MM.1S (cell line): ENCODE measurements at regions not wholly inside any gene's neighbourhood (a gene's known extent, or its start where the extent isn't known, plus 50 kb on each side); places are given as distances from the start of the nearest gene placed in this dataset.

Source experiments
- DNase-seq: peaks from one replicate; pipeline ENCODE4 v3.0.0-alpha.2; 2015
- H2AFZ ChIP-seq: fragments of 300-600 bp; sonication (generic); 2 replicates; pipeline ENCODE4 v1.6.0; 2016; ENCODE audit warnings: antibody characterized with exemption, low read length
- H3F3A ChIP-seq: fragments of 300-600 bp; sonication (generic); 2 replicates; pipeline ENCODE4 v1.6.1; 2016; ENCODE audit warnings: mild to moderate bottlenecking, antibody characterized with exemption, low read length, moderate library complexity, mixed read lengths; ENCODE audit not compliant: insufficient read depth
- H3K27ac ChIP-seq: fragments of 300-600 bp; sonication (generic); 2 replicates; pipeline ENCODE4 v1.5.1; 2016; ENCODE audit warnings: mild to moderate bottlenecking, low read length
- H3K27me3 ChIP-seq: fragments of 300-600 bp; sonication (generic); replicated peaks from 2 replicates; pipeline ENCODE4 v1.6.0; 2016; ENCODE audit warnings: low read length; ENCODE audit not compliant: insufficient read depth
- H3K36me3 ChIP-seq: fragments of 300-600 bp; sonication (generic); replicated peaks from 2 replicates; pipeline ENCODE4 v1.6.1; 2016; ENCODE audit warnings: mild to moderate bottlenecking, low read length, mixed read lengths; ENCODE audit not compliant: insufficient read depth
- H3K4me1 ChIP-seq: fragments of 300-600 bp; sonication (generic); 2 replicates; pipeline ENCODE4 v1.6.1; 2016; ENCODE audit warnings: low read length, mixed read lengths
- H3K4me2 ChIP-seq: fragments of 300-600 bp; sonication (generic); 2 replicates; pipeline ENCODE4 v1.6.0; 2016; ENCODE audit warnings: low read depth, low read length
- H3K4me3 ChIP-seq: fragments of 300-600 bp; sonication (generic); 2 replicates; pipeline ENCODE4 v1.5.1; 2016; ENCODE audit warnings: low read length, mixed read lengths
- H3K79me2 ChIP-seq: fragments of 300-600 bp; sonication (generic); 2 replicates; pipeline ENCODE4 v1.6.1; 2016; ENCODE audit warnings: mixed run types, low read length, mixed read lengths
- H3K9ac ChIP-seq: fragments of 300-600 bp; sonication (generic); 2 replicates; pipeline ENCODE4 v1.6.1; 2016; ENCODE audit warnings: low read length, mixed read lengths
- H3K9me2 ChIP-seq: fragments of 300-600 bp; sonication (generic); replicated peaks from 2 replicates; pipeline ENCODE4 v1.6.1; 2016; ENCODE audit warnings: mild to moderate bottlenecking, low read length, mixed read lengths; ENCODE audit not compliant: insufficient read depth
- H3K9me3 ChIP-seq: fragments of 300-600 bp; sonication (generic); replicated peaks from 2 replicates; pipeline ENCODE4 v1.6.1; 2016; ENCODE audit warnings: mild to moderate bottlenecking, low read length, mixed read lengths; ENCODE audit not compliant: insufficient read depth
- H4K20me1 ChIP-seq: fragments of 300-600 bp; sonication (generic); 2 replicates; pipeline ENCODE4 v1.6.1; 2016; ENCODE audit warnings: mild to moderate bottlenecking, low read length, moderate library complexity, mixed read lengths; ENCODE audit not compliant: insufficient read depth
- EZH2 ChIP-seq: fragments of 300-600 bp; sonication (generic); optimal IDR thresholded peaks from 2 replicates; pipeline ENCODE3; 2017; ENCODE audit warnings: low read depth, mild to moderate bottlenecking, antibody characterized with exemption, low read length, mixed read lengths
- EZH2phosphoT487 ChIP-seq: fragments of 300-600 bp; sonication (generic); IDR thresholded peaks from 2 replicates; pipeline ENCODE4 v1.6.1; 2018; ENCODE audit warnings: antibody characterized with exemption, low read length
- TF ChIP-seq, protein P1 (sequence below): fragments of 300-600 bp; sonication (generic); IDR thresholded peaks from 2 replicates; pipeline ENCODE4 v1.5.1; 2016; ENCODE audit warnings: antibody characterized with exemption, low read length, mixed read lengths

DNA sequence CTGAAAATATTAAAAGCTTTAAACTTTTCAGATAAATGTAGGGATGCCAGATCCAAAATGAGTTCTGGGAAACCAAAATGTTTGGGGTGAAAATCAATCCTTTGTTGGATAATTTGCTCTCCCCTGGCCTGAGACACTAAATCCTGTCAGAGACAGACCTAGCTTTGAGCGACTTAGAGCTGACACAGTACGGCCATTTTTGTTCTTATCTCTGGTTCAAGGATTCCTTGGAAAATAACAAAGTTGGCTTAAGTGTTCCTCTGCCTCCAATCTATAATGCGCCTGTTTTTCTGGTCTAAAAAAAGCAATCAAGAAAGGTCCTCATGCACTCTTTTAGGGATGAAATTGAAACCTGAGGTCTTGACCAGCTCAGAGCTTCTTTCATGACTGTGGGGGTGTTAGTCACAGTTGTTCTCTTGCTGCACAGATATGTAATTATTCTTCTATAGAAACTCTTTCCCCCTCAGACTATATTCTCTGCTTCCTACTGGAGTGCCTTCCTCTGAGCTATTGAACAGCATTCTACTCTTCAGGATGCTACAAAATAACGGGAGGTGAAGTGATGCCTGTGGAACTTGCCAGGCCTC lies 52.3 kb upstream of the EGLN3 start:
- Histone ChIP-seq H3K4me1 (no peaks in the 10 kb centered on the region), H3K36me3 (no peaks in the 10 kb centered on the region), H3K9me3 (no peaks in the 10 kb centered on the region), H3F3A (no peaks in the 10 kb centered on the region), H3K4me3 (no peak overlapping the region), H3K4me2 (no peak overlapping the region), H3K9me2 (no peaks in the 10 kb centered on the region), H4K20me1 (no peaks in the 10 kb centered on the region), H3K79me2 (no peaks in the 10 kb centered on the region), H3K9ac (no peak overlapping the region), H3K27me3 (no peaks in the 10 kb centered on the region), H3K27ac (no peak overlapping the region), H2AFZ (no peak overlapping the region)
- TF ChIP-seq, protein P1, sequence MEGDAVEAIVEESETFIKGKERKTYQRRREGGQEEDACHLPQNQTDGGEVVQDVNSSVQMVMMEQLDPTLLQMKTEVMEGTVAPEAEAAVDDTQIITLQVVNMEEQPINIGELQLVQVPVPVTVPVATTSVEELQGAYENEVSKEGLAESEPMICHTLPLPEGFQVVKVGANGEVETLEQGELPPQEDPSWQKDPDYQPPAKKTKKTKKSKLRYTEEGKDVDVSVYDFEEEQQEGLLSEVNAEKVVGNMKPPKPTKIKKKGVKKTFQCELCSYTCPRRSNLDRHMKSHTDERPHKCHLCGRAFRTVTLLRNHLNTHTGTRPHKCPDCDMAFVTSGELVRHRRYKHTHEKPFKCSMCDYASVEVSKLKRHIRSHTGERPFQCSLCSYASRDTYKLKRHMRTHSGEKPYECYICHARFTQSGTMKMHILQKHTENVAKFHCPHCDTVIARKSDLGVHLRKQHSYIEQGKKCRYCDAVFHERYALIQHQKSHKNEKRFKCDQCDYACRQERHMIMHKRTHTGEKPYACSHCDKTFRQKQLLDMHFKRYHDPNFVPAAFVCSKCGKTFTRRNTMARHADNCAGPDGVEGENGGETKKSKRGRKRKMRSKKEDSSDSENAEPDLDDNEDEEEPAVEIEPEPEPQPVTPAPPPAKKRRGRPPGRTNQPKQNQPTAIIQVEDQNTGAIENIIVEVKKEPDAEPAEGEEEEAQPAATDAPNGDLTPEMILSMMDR, result no peak
- no peak for TF ChIP-seq EZH2
- TF ChIP-seq EZH2phosphoT487, result no peak
- DNase-seq, result no peak
